ENCODE measurements at regions not wholly inside any gene's neighbourhood (a gene's known extent, or its start where the extent isn't known, plus 50 kb on each side); places are given as distances from the start of the nearest gene placed in this dataset.

GRCh38 chr22:49018601-49019000, 809.1 kb downstream of the BRD1 start:
- Histone ChIP-seq H3K9me3 (no peaks in the 10 kb centered on the region), H3K36me3 (ENCODE audit: control insufficient read depth in 2 of 2, extremely low read depth in 1 of 2, insufficient read depth in 1 of 2, low read length in 1 of 2) (no peaks in the 10 kb centered on the region), H3K4me1 (ENCODE audit: control insufficient read depth in 1 of 2, extremely low read depth in 1 of 2, insufficient read depth in 2 of 2, low read length in 2 of 2) (no peaks in the 10 kb centered on the region), H3K27ac (ENCODE audit: low read length) (no peak overlapping the region), H3K27me3 (replicated peaks in 1 of 2; ENCODE audit: control insufficient read depth in 2 of 2, extremely low read depth in 1 of 2, insufficient read depth in 2 of 2, low read length in 1 of 2) (peaks cover 0 to 18% of the 10 kb centered on the region in 2 experiments), H3K4me3 (ENCODE audit: control insufficient read depth in 1 of 2, extremely low read depth in 1 of 2, low read length in 1 of 2) (no peak overlapping the region)
- Mint-ChIP-seq H3K4me1 (no peaks in the 10 kb centered on the region), H3K9me3 (no peaks in the 10 kb centered on the region), H3K36me3 (no peaks in the 10 kb centered on the region), H3K27me3 (no peaks in the 10 kb centered on the region), H3K4me3 (no peak overlapping the region), H3K27ac (no peak overlapping the region)
- ChIA-PET CTCF (no interaction called here), POLR2A (no interaction called here)
- DNase-seq (peak in 1 of 35 experiments; percentile 20), ATAC-seq (replicated peaks in 1 of 4) (no peak)
- WGBS (ENCODE audit: insufficient coverage) = 83% methylated on average over 12 of the region's 12 CpGs

DNA sequence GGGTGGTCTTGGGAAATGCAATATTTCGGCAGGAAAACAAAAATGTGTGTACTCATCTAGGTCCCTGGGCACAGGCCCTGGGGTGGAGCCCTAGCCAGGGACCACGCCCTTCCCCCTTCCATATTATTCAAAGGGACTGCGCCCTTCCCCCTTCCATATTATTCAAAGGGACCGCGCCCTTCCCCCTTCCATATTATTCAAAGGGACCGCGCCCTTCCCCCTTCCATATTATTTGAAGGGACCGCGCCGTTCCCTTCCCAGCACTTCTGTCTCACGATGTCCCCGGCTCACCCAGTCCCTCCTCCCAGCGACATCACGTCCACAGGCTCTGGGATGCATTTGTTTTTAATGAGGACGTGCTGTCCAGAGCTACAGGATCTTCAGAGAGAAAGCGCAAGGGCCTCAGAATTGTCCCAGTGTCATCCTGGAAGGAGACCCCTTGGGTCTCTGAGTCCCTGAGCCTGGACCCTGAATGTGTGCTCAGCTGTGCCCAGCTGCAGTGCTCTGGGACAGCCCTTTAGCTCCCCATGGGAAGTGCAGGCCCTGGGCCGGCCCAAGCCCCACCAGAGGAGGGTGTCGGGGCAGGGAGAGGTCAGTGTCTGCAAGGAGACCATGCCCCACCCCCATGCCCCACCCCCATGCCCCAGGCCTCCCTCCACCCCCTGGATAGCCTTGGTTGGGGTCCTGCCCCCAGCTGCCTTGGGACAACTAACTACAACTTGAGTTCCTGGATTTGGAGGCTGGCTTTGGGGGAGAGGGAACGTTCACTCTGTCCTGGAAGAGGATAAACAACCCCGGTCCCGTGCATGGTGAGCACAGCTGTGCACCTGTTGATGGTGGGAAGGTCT, 810.0 kb downstream of the BRD1 start:
- DNase-seq (peak in 1 of 35 experiments; percentile 14), ATAC-seq (replicated peaks in 1 of 4) (no peak)
- WGBS (ENCODE audit: insufficient coverage) = 82% methylated on average over 15 of the region's 21 CpGs
- no peak overlapping the region for H3K4me3 Mint-ChIP-seq
- H3K4me1 Mint-ChIP-seq = no peaks in the 10 kb centered on the region
- ChIA-PET POLR2A (no interaction called here), CTCF (no interaction called here)
- H3K36me3 Mint-ChIP-seq = no peaks in the 10 kb centered on the region
- Histone ChIP-seq H3K9me3 (no peaks in the 10 kb centered on the region), H3K4me1 (ENCODE audit: control insufficient read depth in 1 of 2, extremely low read depth in 1 of 2, insufficient read depth in 2 of 2, low read length in 2 of 2) (no peaks in the 10 kb centered on the region), H3K27ac (ENCODE audit: low read length) (no peak overlapping the region), H3K4me3 (ENCODE audit: control insufficient read depth in 1 of 2, extremely low read depth in 1 of 2, low read length in 1 of 2) (no peak overlapping the region), H3K36me3 (ENCODE audit: control insufficient read depth in 2 of 2, extremely low read depth in 1 of 2, insufficient read depth in 1 of 2, low read length in 1 of 2) (no peaks in the 10 kb centered on the region), H3K27me3 (replicated peaks in 1 of 2; ENCODE audit: control insufficient read depth in 2 of 2, extremely low read depth in 1 of 2, insufficient read depth in 2 of 2, low read length in 1 of 2) (peaks cover 0 to 16% of the 10 kb centered on the region in 2 experiments)
- peaks cover 0 to 2% of the 10 kb centered on the region in 2 donors for H3K27me3 Mint-ChIP-seq
- no peak overlapping the region for H3K27ac Mint-ChIP-seq
- no peaks in the 10 kb centered on the region for H3K9me3 Mint-ChIP-seq

- ATAC-seq (replicated peaks in 1 of 4) (no peak), DNase-seq (peak in 2 of 35 experiments; percentile 1 to 9)
- Mint-ChIP-seq H3K9me3 (no peaks in the 10 kb centered on the region), H3K27me3 (peaks cover 2% of the 10 kb centered on the region in 2 donors), H3K27ac (no peak overlapping the region), H3K36me3 (no peaks in the 10 kb centered on the region), H3K4me3 (no peak overlapping the region), H3K4me1 (no peaks in the 10 kb centered on the region)
- no peak overlapping the region for H3K27ac ChIP-seq (ENCODE audit: low read length)
- no peaks in the 10 kb centered on the region for H3K36me3 ChIP-seq (ENCODE audit: control insufficient read depth in 2 of 2, extremely low read depth in 1 of 2, insufficient read depth in 1 of 2, low read length in 1 of 2)
- ChIA-PET CTCF (no interaction called here), POLR2A (no interaction called here)
- 61% methylated on average over 7 of the region's 16 CpGs for WGBS (ENCODE audit: insufficient coverage)
- H3K27me3 ChIP-seq (replicated peaks in 1 of 2; ENCODE audit: control insufficient read depth in 2 of 2, extremely low read depth in 1 of 2, insufficient read depth in 2 of 2, low read length in 1 of 2) = peaks cover 0 to 16% of the 10 kb centered on the region in 2 experiments
- no peaks in the 10 kb centered on the region for H3K4me1 ChIP-seq (ENCODE audit: control insufficient read depth in 1 of 2, extremely low read depth in 1 of 2, insufficient read depth in 2 of 2, low read length in 2 of 2)
- no peak overlapping the region for H3K4me3 ChIP-seq (ENCODE audit: control insufficient read depth in 1 of 2, extremely low read depth in 1 of 2, low read length in 1 of 2)
- no peaks in the 10 kb centered on the region for H3K9me3 ChIP-seq
Observed at GRCh38 chr22:49016909-49017481, 810.7 kb downstream of the BRD1 start.

- no peak overlapping the region for H3K4me3 Mint-ChIP-seq
- H3K4me1 ChIP-seq (ENCODE audit: control insufficient read depth in 1 of 2, extremely low read depth in 1 of 2, insufficient read depth in 2 of 2, low read length in 2 of 2) = no peaks in the 10 kb centered on the region
- peaks cover 2 to 5% of the 10 kb centered on the region in 2 donors for H3K27me3 Mint-ChIP-seq
- no peaks in the 10 kb centered on the region for H3K36me3 ChIP-seq (ENCODE audit: control insufficient read depth in 2 of 2, extremely low read depth in 1 of 2, insufficient read depth in 1 of 2, low read length in 1 of 2)
- ATAC-seq (replicated peaks in 1 of 4) (no peak), DNase-seq (peak in 2 of 35 experiments; percentile 1 to 10)
- peaks cover 0 to 16% of the 10 kb centered on the region in 2 experiments for H3K27me3 ChIP-seq (replicated peaks in 1 of 2; ENCODE audit: control insufficient read depth in 2 of 2, extremely low read depth in 1 of 2, insufficient read depth in 2 of 2, low read length in 1 of 2)
- ChIA-PET CTCF (no interaction called here), POLR2A (no interaction called here)
- no peaks in the 10 kb centered on the region for H3K9me3 Mint-ChIP-seq
- H3K27ac ChIP-seq (ENCODE audit: low read length) = no peak overlapping the region
- no peaks in the 10 kb centered on the region for H3K36me3 Mint-ChIP-seq
- 85% methylated on average over 17 of the region's 26 CpGs for WGBS (ENCODE audit: insufficient coverage)
- H3K27ac Mint-ChIP-seq = no peak overlapping the region
- H3K4me3 ChIP-seq (ENCODE audit: control insufficient read depth in 1 of 2, extremely low read depth in 1 of 2, low read length in 1 of 2) = no peak overlapping the region
- no peaks in the 10 kb centered on the region for H3K4me1 Mint-ChIP-seq
- H3K9me3 ChIP-seq = no peaks in the 10 kb centered on the region
Observed at GRCh38 chr22:49015993-49016908, 811.4 kb downstream of the BRD1 start.

GRCh38 chr22:49015459-49015858, 812.2 kb downstream of the BRD1 start:
- H3K9me3 ChIP-seq = no peaks in the 10 kb centered on the region
- ChIA-PET CTCF (no interaction called here), POLR2A (no interaction called here)
- DNase-seq (peak in 2 of 35 experiments; percentile 4 to 20), ATAC-seq (replicated peaks in 1 of 4) (no peak)
- peaks cover 2 to 5% of the 10 kb centered on the region in 2 donors for H3K27me3 Mint-ChIP-seq
- H3K4me3 Mint-ChIP-seq = no peak overlapping the region
- H3K27me3 ChIP-seq (replicated peaks in 1 of 2; ENCODE audit: control insufficient read depth in 2 of 2, extremely low read depth in 1 of 2, insufficient read depth in 2 of 2, low read length in 1 of 2) = peaks cover 0 to 16% of the 10 kb centered on the region in 2 experiments
- H3K27ac Mint-ChIP-seq = no peak overlapping the region
- H3K4me3 ChIP-seq (ENCODE audit: control insufficient read depth in 1 of 2, extremely low read depth in 1 of 2, low read length in 1 of 2) = no peak overlapping the region
- H3K4me1 Mint-ChIP-seq = no peaks in the 10 kb centered on the region
- WGBS (ENCODE audit: insufficient coverage) = 82% methylated on average over 12 of the region's 13 CpGs
- H3K36me3 Mint-ChIP-seq = no peaks in the 10 kb centered on the region
- H3K36me3 ChIP-seq (ENCODE audit: control insufficient read depth in 2 of 2, extremely low read depth in 1 of 2, insufficient read depth in 1 of 2, low read length in 1 of 2) = no peaks in the 10 kb centered on the region
- no peaks in the 10 kb centered on the region for H3K4me1 ChIP-seq (ENCODE audit: control insufficient read depth in 1 of 2, extremely low read depth in 1 of 2, insufficient read depth in 2 of 2, low read length in 2 of 2)
- no peaks in the 10 kb centered on the region for H3K9me3 Mint-ChIP-seq
- no peak overlapping the region for H3K27ac ChIP-seq (ENCODE audit: low read length)

Data from T-cell (primary cell).